ENCODE measurements at regions not wholly inside any gene's neighbourhood (a gene's known extent, or its start where the extent isn't known, plus 50 kb on each side); places are given as distances from the start of the nearest gene placed in this dataset.

DNA sequence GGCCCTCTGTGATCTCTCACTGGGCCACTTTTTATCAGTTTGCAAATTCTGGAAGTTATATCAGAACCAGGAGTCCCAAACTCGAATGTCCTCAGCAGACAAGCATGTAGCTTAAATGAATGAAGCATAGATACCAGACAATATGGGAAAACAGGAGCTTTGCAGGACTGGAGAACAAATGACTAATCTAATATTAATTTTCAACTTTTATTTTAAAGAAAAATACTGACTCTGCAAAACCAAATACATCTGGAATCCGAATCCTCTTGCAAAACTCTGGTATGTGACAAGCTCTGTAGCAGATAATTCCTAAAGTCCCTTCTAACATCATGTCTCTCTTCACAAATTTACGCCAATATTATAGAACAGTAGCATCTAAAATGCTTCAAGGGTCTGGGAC lies 427.4 kb downstream of the TTLL7 start:
- TF ChIP-seq, protein P1, sequence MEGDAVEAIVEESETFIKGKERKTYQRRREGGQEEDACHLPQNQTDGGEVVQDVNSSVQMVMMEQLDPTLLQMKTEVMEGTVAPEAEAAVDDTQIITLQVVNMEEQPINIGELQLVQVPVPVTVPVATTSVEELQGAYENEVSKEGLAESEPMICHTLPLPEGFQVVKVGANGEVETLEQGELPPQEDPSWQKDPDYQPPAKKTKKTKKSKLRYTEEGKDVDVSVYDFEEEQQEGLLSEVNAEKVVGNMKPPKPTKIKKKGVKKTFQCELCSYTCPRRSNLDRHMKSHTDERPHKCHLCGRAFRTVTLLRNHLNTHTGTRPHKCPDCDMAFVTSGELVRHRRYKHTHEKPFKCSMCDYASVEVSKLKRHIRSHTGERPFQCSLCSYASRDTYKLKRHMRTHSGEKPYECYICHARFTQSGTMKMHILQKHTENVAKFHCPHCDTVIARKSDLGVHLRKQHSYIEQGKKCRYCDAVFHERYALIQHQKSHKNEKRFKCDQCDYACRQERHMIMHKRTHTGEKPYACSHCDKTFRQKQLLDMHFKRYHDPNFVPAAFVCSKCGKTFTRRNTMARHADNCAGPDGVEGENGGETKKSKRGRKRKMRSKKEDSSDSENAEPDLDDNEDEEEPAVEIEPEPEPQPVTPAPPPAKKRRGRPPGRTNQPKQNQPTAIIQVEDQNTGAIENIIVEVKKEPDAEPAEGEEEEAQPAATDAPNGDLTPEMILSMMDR (IDR thresholded peaks at IDR 0.05): no peak
- no peak for TF ChIP-seq POLR2A (IDR thresholded peaks at IDR 0.05)

All from uterus (tissue), 2 donors.